ENCODE measurements at regions not wholly inside any gene's neighbourhood (a gene's known extent, or its start where the extent isn't known, plus 50 kb on each side); places are given as distances from the start of the nearest gene placed in this dataset.

DNA sequence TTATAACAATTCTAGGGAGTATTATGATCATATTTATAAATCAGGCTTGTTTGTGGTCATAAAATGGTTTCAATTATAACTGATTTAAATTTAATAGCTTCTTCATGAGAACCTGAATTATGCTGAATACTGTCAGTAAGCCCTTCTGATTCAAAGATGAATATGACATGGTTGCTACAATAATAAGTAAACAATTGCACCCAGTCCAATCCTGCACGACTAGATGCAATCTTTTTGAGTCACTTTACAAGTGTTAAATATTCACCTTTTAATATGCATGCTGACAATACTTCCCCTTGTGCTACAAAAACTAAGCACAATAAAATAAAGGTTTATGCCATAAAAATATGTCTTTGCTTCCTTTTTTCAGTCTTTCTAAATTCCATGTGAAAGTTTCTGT lies 325.2 kb downstream of the KCNJ3 start:
- no peak for TF ChIP-seq POLR2A (IDR thresholded peaks at IDR 0.05; ENCODE audit: low read length)
- TF ChIP-seq, protein P1, sequence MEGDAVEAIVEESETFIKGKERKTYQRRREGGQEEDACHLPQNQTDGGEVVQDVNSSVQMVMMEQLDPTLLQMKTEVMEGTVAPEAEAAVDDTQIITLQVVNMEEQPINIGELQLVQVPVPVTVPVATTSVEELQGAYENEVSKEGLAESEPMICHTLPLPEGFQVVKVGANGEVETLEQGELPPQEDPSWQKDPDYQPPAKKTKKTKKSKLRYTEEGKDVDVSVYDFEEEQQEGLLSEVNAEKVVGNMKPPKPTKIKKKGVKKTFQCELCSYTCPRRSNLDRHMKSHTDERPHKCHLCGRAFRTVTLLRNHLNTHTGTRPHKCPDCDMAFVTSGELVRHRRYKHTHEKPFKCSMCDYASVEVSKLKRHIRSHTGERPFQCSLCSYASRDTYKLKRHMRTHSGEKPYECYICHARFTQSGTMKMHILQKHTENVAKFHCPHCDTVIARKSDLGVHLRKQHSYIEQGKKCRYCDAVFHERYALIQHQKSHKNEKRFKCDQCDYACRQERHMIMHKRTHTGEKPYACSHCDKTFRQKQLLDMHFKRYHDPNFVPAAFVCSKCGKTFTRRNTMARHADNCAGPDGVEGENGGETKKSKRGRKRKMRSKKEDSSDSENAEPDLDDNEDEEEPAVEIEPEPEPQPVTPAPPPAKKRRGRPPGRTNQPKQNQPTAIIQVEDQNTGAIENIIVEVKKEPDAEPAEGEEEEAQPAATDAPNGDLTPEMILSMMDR (IDR thresholded peaks at IDR 0.05): no peak
- no peak for TF ChIP-seq MAZ (IDR thresholded peaks at IDR 0.05; ENCODE audit: borderline replicate concordance, low read depth, low read length)

All from A549 (cell line).